SK-N-SH treated with all-trans-retinoic acid at 6 μM for 48 hours (cell line): ENCODE measurements at regions not wholly inside any gene's neighbourhood (a gene's known extent, or its start where the extent isn't known, plus 50 kb on each side); places are given as distances from the start of the nearest gene placed in this dataset.

Experiments used
- ZFP3 ChIP-seq: fragments of 250-450 bp; sonication (Bioruptor Pico); IDR thresholded peaks from 2 replicates; pipeline ENCODE4 v1.5.0; 2020; ENCODE audit warnings: mild to moderate bottlenecking, moderate library complexity
- TF ChIP-seq, protein P1 (sequence below): fragments of 250-450 bp; sonication (Bioruptor Pico); IDR thresholded peaks from 2 replicates; pipeline ENCODE4 v1.5.1; 2021; ENCODE audit warnings: mild to moderate bottlenecking, moderate library complexity

DNA sequence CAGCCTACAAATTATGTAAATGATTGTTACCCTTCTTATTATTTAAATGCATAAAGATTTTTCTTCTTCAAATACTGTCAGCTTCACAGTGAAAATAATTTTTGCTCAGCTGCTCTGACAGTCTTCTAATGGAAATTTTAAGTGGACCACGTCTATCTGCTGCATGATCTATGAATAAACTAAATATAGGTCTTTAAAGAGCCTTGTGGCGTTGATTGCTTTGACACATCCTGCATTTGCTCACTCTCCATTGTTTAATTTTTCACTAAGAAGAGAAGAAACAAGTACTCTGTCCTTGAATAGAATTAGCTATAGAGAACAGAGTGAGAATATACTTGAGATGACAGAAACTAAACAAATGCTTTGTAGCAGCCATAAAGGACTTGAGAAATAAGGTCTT is 826.1 kb downstream of the MRPL39 start:
- no peak for TF ChIP-seq ZFP3 (CRISPR knock-in tag)
- TF ChIP-seq, protein P1, sequence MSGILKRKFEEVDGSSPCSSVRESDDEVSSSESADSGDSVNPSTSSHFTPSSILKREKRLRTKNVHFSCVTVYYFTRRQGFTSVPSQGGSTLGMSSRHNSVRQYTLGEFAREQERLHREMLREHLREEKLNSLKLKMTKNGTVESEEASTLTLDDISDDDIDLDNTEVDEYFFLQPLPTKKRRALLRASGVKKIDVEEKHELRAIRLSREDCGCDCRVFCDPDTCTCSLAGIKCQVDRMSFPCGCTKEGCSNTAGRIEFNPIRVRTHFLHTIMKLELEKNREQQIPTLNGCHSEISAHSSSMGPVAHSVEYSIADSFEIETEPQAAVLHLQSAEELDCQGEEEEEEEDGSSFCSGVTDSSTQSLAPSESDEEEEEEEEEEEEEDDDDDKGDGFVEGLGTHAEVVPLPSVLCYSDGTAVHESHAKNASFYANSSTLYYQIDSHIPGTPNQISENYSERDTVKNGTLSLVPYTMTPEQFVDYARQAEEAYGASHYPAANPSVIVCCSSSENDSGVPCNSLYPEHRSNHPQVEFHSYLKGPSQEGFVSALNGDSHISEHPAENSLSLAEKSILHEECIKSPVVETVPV (CRISPR knock-in tag): no peak
